Fibroblast of skin of left biceps (primary cell): ENCODE measurements at regions not wholly inside any gene's neighbourhood (a gene's known extent, or its start where the extent isn't known, plus 50 kb on each side); places are given as distances from the start of the nearest gene placed in this dataset.

Experiments used
- DNase-seq, 2 experiments: peaks; one replicate each; pipeline ENCODE4 v3.0.0-alpha.2; 2013; ENCODE audit warnings: low read depth in 2 of 2

GRCh38 chr6:99073223-99073622 lies 125.5 kb upstream of the FBXL4 start:
- no peak for DNase-seq

- DNase-seq: no peak
These were observed 118.3 kb upstream of the FBXL4 start for GRCh38 chr6:99066044-99066443.

GRCh38 chr6:99064834-99065233 lies 117.1 kb upstream of the FBXL4 start:
- no peak for DNase-seq

GRCh38 chr6:99036672-99037071 lies 88.9 kb upstream of the FBXL4 start:
- DNase-seq: no peak

- no peak for DNase-seq
These were observed 84.7 kb upstream of the FBXL4 start for GRCh38 chr6:99032396-99032795.

- DNase-seq: no peak
These were observed 84.2 kb upstream of the FBXL4 start for GRCh38 chr6:99031957-99032356.

- no peak for DNase-seq
These were observed 83.2 kb upstream of the FBXL4 start for GRCh38 chr6:99030915-99031314.

GRCh38 chr6:99026135-99026534 lies 78.4 kb upstream of the FBXL4 start:
- no peak for DNase-seq

GRCh38 chr6:99024089-99024488 lies 76.3 kb upstream of the FBXL4 start:
- no peak for DNase-seq

- no peak for DNase-seq
These were observed 74.4 kb upstream of the FBXL4 start for GRCh38 chr6:99022039-99022609.

- no peak for DNase-seq
These were observed 71.6 kb upstream of the FBXL4 start for GRCh38 chr6:99019381-99019780.

- DNase-seq: no peak
These were observed 69.4 kb upstream of the FBXL4 start for GRCh38 chr6:99017150-99017549.

- DNase-seq: peak; percentile 57 to 59
These were observed 68.6 kb upstream of the FBXL4 start for GRCh38 chr6:99016355-99016754.

- DNase-seq: no peak
These were observed 66.3 kb upstream of the FBXL4 start for GRCh38 chr6:99014061-99014460.

GRCh38 chr6:99013661-99014060 lies 65.9 kb upstream of the FBXL4 start:
- DNase-seq: no peak

- peak; percentile 71 to 76 for DNase-seq
These were observed 65.4 kb upstream of the FBXL4 start for GRCh38 chr6:99013145-99013544.

GRCh38 chr6:99011151-99011550 lies 63.4 kb upstream of the FBXL4 start:
- no peak for DNase-seq

GRCh38 chr6:99002831-99003230 lies 55.1 kb upstream of the FBXL4 start:
- DNase-seq: no peak

- DNase-seq: no peak
These were observed 50.4 kb upstream of the FBXL4 start for GRCh38 chr6:98998103-98998502.
